NCI-H146 treated with DMSO at 0.1 percent for 48 hours (cell line): ENCODE measurements at regions not wholly inside any gene's neighbourhood (a gene's known extent, or its start where the extent isn't known, plus 50 kb on each side); places are given as distances from the start of the nearest gene placed in this dataset.
A peak's percentile ranks its signal among the peaks of the same experiment; 100 is the strongest.
"Not testable (repeated sequence)": the region's sequence is repeated elsewhere in the genome, so short reads cannot be mapped to it uniquely, and the experiment has no call there.

ENCODE experiments used
- DNase-seq: peaks from one replicate; lab custom pipeline; 2025; ENCODE audit not compliant: unreplicated experiment; lab: John Stamatoyannopoulos, UW

DNA sequence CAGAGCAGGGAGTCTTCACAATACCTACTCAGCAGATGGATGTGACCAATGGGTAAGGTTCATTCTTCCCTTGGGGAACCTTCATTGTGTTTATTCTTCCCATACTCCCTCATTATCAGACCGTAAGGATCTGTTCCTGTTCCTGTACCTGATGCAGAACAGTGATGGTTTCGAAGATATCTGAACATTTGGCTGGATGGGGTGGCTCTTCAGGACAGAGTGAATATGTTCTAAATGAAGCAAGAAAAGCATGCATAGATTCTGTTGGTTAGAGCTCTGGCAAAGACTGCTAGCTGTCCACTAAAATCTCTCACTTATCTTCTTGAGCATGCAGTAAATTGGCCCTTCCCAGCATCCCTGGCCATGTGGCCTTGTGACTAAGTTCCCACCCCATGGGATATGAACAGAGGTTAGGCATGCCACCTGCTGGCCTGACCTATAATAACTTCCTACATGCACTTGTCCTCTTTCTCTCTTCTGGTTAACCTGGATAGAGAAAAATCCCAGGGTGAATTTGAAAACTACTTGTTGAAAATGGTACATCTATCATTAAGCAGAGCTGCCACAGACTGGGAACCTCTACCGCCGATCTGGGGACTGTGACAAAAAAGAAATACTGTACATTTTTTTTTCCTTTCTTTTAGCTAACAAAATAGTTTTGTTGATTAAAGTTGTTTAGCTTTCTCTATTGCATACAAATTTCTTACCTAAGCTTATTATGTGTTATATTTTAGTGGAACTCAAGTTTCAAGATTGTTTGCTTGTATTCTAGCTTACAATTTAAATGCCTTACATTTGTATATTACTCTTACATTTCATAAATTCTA lies 60.0 kb upstream of the BANK1 start:
- peak; percentile 17 for DNase-seq

DNA sequence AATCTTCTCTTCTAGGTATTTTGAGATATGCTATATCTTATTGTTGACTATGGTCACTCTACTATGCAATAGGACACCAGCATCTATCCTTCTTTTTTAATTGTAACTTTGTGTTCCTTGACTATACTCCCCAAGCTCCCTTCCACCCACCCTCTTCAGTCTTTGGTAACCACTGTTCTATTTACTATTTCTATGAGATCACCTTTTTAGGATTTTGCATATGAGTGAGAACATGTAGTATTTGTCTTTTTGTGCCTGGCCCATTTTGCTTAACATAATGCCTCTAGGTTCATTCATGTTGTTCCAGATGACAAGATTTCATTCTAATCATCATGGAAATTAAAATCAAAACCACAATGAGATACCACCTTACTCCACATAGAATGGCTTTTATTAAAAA lies 63.3 kb upstream of the BANK1 start:
- DNase-seq: no peak

DNA sequence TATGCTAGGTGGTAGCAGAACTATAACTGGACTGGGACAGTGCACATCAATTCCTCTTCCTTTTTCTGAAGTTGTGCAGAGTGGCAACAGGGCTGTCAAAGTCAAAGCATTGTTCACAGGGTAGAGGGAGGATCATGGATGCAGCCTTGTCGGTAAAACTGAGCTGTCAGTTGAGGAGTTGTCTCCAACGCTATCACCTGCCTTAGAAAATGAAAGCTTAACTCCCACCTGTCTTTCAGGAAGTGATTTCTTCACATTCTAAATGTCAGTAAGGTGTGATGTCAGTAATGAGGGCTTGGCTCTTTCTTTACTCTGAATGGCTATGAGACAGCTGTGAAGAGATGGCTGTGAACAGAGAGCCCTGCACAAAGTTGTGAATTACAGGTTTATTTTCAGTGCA lies 66.4 kb upstream of the BANK1 start:
- DNase-seq: peak; percentile 11

DNA sequence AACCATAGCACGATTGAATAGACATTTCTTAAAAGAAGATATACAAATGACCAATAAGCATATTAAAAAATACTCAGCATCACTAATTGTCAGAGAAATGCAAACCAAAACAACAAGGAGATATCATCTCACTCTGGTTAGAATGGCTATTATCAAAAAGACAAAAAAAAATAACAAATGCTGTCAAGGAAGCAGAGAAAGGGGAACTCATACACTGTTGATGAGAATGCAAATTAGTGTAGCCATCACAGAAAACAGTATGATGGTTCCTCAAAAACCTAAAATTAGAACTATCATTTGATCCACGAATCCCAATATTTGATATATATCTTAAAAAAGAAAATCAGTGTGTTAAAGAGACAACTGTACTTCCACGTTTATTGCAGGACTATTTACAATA lies 71.7 kb upstream of the BANK1 start:
- DNase-seq: no peak

DNA sequence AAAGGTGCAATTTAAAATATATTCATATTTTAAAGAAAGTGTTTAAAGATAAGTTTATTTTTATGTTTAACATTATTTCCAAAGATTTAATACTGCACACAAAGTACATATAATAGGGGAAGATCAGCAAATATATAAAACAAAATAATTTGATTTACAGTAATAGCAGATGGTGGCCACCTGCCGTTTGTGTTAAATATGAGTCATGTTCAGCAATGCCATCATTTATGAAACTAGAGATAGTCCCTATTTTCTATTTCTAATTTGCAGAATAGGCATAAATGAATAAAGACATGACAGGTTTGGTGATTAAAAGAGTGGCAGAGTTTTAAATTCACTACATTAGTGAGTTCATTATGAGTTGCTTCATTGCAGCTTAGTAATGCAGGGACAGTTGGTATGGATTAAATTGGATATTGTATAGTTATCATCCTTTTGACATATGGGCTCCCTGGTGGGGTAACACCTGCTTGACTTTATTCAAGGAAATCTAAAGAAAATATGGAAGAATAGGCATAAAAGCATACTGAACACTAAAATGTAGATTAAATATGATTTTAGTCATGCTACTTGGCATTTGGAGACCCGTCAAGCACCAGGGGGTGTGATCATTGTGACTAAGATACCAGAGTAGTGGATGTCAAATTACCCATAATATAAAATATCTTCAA lies 78.8 kb upstream of the BANK1 start:
- DNase-seq: peak; percentile 58

DNA sequence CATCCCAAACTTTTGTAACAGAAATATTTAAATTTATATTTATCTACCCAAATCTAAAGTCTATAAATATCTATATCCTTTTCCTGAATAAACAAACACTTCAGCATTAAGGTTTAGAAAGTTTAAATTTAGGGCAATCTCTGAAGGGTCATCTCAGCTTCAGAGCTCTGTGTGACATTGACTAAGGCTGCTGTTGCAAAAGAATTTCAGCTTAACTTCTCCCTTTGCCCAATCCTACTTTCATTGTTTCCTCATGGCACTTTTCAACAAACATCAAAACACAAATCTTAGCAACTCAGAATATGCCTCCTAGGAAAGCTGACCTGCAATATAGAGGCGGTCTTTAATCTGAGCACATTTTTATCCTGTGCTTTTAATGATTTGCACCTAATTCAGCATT lies 79.7 kb upstream of the BANK1 start:
- DNase-seq: no peak

DNA sequence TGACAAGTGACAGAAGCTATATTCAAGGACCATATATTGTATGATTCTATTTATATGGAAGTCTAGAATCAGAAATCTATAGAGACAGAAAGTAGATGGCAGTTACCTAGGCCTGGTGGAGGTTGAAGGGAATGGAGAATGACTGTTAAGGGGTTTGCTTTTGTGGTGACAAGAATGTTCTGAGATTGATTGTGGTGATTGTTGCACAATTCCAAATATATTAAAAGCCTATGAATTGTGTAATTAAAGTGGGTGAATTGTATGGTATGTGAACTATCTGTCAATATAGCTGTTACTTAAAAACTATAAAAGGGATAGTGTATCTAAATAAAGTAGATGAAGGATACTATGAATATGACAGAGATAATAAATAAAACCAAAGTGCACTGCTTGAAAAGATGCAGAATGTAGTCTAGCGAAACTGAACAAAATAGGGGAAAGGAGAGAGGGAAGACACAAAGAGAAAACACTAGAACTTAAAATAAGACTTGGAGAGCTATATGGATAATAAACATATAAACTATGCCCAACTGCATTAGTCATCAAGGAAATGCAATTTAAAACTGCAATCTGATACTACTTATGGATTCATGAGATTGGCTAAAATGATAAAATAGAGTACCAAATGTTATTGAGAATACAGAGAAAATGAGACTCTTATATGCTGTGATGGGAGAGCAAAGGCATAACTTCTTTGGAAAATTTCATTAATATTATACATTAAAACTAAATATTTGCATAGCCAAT lies 82.1 kb upstream of the BANK1 start:
- DNase-seq: no peak

DNA sequence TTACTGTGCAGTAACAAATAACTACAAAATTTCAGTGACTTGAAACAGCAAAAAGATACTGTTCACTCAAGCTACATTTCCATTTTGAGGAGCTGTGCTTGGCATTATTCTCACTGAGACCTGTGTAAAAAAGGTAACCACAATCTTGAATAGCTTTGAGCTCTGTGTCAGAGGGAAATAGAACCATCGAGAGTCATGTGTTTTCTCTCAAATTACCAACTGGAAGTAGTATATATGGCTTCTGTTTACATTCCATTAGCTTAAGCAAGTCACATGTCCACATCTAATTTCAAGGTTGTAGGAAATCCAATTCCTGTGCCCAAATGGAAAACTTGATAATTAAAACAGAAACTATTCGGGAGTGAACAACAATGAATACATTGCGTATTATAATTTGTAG lies 82.9 kb upstream of the BANK1 start:
- no peak for DNase-seq

DNA sequence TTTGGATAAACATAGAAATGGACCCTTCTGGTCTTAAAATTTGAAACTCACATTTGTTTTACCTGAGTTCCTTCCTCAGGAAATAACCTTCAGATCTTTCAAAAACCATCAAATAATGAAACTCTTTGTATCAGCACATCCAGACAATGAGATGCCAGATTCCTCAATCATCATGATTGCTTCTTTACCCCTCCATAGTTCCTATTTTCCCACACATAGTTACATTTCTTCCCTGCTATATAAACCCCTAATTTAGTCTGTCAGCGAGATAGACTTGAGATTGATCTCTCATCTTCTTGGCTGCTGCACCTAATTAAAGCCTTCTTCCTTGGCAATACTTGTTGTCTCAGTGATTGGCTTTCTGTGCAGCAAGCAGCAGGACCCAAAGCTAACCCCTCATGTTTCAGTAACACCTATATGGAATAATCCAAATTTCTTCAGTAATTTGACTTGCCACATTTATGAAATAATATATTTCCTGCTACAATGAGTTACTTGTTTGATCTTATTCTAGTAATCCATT lies 83.9 kb upstream of the BANK1 start:
- DNase-seq: no peak

DNA sequence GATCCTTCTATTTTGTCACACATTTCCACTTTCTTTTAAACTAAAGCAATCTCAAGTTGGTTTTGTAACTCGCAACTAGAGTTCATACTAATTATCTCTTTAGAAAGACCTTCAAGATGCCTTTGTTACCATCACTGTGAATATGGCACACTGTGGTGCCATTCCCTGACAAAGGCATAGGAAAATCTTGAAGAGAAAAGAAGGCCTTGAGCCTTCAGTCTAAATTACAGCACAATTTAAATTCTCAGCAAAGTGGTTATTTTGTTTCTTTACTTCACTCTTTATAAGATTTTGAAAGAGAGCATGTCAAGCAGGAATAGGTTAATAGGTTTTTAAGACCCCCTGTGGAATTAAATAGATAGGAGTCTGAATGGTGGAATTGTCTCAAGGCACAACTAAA lies 89.0 kb upstream of the BANK1 start:
- no peak for DNase-seq

DNA sequence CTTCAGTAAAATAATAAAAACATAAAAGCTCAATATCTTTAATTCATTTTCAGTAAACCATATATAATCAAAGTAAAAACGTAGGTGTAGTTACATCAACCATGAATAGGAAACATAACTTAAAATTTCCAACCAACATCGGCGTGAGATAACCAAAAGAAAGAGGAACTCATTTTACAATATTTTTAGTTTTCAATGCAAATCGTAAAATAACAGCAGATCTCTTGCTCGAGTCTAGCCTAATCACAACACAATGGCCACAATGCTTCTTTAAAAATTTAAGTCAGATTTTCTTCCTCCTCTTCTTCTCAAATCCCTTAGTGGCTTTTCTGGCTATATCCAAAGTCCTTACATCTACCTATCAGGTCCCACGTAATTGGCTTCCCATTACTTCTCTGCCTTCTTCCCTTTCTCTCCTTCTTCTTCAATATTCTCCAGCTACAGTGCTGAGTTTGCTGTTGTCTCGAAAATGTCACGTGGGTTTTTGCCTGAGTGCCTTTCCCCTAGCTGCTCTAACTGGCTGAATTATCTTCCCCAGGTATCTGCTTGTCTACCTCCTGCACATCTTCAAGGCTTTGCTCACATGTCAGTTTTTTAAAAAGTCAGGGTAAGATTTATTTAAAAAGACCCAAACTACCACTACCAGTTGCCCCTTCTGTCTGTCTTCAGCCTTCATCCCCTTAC lies 90.9 kb upstream of the BANK1 start:
- no peak for DNase-seq

DNA sequence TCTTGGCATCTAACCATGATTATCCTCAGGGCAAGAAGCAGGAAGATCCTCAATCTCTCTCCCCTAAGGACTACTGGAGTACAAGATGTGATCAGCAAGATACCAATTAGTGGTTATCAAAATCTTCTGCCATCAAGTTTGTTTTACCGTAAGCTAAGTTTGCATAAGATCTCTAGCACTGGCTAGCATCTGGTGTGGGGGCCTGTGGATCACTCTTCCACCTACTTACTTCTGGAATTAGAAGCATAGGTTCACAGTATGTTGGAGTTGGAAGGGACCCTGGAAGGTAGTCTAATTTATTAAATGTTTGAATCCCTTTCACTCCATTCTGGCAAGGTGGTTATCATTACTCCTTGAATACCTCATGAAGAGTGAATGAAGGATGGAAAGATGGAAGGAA lies 93.3 kb upstream of the BANK1 start:
- no peak for DNase-seq

DNA sequence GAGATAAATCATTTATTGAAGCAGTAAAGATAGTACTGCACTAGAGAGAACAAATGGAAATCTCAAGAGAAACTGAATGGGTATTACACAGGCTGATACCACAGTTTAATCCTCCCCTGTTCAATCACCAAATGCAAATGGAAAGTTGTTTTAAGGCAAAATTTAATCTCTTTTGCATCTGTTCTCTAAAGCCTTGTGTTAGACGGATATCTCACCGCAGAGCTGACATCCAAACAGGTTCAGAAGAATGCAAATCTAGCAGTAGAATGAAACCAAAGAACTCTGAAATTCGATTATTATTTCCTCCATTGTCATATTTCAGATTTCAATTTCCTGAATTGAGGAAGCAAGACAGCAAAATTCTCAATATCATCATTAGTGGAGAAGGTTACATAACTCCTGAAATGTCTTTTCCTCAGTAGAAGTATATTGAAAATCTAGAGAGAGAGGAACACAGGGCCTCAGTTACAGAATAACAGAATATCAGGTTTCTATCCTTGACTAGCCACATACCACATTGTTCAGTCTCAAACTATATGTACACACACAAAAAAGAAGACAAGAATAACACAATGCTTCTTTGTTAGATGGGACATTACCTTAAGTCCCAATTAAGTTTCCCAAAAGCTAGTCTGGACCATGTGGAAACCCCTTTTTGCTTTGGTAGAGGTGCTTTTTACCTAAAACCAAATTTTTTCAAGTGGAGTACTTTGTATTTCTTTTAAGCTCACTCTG lies 94.1 kb upstream of the BANK1 start:
- no peak for DNase-seq

DNA sequence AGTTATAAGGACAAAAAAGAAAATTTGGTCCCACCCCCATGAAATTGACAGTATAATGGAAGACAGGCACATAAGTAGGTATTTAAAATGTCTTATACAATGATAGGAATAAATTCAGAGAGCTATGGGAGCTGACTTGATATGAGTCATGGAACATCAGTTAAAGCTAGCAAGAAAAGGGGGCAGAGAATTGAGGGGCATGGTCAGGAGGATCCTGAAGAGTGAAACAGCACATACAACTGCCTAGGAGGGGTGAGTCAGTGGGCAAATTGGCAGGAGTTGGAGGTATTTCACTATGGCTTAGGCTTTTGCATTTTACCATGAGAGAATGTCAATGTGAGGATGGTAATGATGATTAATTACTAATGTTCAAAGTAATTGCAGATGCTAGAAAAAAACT lies 95.4 kb upstream of the BANK1 start:
- DNase-seq: no peak

DNA sequence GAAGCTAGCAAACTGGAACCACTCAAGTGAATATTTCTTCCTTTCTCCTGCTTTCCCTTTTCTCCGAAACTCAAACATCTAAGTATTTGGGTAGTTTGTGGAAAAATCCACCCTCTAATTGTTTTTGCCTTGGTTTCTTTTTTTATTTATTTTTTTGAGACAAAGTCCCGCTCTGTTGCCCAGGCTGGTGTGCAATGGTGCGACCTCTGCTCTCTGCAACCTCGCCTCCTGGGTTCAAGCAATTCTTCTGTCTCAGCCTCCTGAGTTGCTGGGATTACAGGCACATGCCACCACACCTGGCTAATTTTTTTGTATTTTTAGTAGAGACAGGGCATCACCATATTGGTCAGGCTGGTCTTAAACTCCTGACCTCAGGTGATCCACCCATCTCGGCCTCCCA lies 96.1 kb upstream of the BANK1 start:
- not testable (repeated sequence) for DNase-seq

DNA sequence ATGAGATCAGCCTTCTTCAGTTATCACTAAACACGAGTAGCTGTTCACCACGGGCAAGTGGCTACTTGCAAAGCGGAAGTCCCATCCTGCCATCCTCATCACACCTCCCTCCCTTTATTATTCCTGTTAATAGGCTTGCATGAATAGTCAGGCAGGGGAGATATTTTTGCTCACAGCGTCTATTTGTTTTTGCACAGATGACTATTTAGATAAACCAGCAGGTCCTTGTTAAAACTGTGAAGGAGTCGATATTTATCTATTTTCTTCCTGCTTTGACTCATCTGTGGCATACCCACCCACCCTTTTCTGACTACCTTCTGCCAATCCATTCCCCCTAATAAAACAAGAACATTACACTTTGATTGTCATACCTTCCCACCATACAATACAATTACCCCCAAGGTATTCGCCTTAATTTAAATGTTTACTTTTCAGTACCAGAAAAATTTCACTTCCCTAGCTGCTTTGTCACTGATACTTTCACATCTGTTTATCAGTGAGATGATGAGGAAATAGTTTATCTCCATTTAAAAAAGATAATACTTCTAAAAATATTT lies 96.6 kb upstream of the BANK1 start:
- DNase-seq: peak; percentile 82

DNA sequence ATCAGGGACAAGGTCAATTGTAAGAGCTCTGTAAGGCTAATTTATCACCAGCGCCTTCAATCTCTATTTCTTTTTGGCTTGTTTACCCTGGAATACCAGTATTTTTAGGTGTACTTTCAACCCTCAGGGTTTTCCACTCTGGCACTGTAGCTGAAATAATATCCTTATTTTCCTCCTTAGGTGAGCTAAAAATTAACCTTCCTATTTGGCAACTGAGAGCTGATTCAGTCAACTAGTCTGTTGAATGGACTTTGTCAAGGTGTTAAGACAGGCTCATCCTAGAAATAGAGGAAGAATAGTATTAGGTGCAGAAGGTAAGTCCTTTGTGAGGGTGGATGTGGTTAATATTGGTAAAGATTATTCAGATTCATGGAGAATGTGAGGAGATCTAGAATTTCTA lies 101.3 kb upstream of the BANK1 start:
- no peak for DNase-seq

DNA sequence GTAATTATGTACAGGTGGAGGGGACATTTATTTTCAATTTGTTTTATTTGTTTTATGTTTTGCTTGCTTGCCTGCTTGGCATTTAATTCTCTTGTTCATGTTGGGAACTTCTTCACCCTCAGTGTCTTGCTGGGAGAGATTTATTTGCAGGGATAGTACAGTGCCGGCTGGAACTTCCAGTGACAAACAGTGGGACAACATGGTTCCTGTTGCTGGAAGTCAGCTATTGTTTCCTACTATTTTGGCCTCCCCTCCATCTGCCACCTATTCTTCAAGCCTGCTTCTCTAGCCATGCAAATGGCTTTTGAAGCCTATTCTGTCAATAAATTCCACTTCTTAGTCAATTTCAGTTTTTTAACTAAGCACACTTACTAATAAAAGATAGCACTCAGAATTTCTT lies 105.4 kb upstream of the BANK1 start:
- no peak for DNase-seq

DNA sequence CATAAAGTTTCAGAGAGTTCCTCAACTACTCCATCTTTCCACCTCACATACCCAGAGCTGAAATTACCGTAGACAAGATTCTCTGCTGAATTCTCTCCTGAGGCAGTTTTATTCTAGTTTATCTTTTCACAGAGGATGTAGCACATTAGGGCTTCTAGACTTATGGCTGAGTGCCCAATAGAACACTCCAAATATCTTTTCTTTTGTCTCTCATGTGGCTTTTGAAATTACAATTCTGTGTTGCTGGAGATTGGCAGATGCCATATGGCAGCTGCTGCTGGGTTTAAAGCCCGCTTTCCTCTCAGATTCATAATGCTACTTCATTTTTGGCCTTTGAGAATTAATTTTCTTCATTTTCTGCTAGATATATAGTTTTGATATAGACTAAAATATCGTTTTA lies 107.6 kb upstream of the BANK1 start:
- no peak for DNase-seq

DNA sequence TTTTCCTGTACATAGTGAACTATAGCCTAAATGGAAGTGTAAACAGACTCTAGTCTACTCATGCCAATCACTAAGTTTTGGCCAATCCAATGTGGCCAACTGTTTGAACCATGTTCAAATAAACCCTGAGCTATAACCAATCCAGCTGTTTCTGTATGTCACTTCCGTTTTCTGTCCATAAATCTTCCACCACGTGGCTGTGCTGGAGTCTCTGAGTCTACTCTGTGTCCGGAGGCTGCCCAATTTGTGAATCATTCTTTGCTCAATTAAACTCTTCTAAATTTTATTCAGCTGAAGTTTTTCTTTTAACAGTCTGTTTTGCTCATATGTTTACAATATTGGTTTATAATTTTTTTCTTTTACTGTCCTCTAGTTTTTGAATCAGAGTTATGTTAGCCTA lies 112.3 kb upstream of the BANK1 start:
- no peak for DNase-seq
